GM10248 (cell line): ENCODE measurements at regions not wholly inside any gene's neighbourhood (a gene's known extent, or its start where the extent isn't known, plus 50 kb on each side); places are given as distances from the start of the nearest gene placed in this dataset.

Source experiments
- CTCF ChIA-PET: fragments of 300-600 bp; sonication (Branson Sonifier 250); formaldehyde crosslinking; extraction: SDS; loops from one replicate; lab custom pipeline; 2021; ENCODE audit warnings: antibody characterized with exemption; lab: Yijun Ruan, JAX
- POLR2A ChIA-PET: fragments of 350-650 bp; sonication (Branson Sonifier 250); formaldehyde crosslinking; extraction: SDS; loops from one replicate; lab custom pipeline; 2020; ENCODE audit warnings: antibody characterized with exemption; lab: Yijun Ruan, JAX
- DNase-seq: peaks from one replicate; pipeline ENCODE4 v3.0.0; 2012; ENCODE audit errors: extremely low spot score
- CTCF ChIP-seq: IDR thresholded peaks from 2 replicates; pipeline ENCODE4 v1.5.1; 2012; ENCODE audit warnings: mild to moderate bottlenecking, low read depth; ENCODE audit errors: extremely low read depth, missing control alignments, control extremely low read depth

GRCh38 chr1:59178339-59179187 is 118.3 kb upstream of the FGGY start:
- CTCF ChIA-PET, result no interaction called here
- POLR2A ChIA-PET, result no interaction called here
- DNase-seq, result no peak
- TF ChIP-seq CTCF, result no peak

GRCh38 chr1:59179673-59180072 is 117.2 kb upstream of the FGGY start:
- TF ChIP-seq CTCF, result no peak
- ChIA-PET CTCF (no interaction called here), POLR2A (no interaction called here)
- no peak for DNase-seq

DNA sequence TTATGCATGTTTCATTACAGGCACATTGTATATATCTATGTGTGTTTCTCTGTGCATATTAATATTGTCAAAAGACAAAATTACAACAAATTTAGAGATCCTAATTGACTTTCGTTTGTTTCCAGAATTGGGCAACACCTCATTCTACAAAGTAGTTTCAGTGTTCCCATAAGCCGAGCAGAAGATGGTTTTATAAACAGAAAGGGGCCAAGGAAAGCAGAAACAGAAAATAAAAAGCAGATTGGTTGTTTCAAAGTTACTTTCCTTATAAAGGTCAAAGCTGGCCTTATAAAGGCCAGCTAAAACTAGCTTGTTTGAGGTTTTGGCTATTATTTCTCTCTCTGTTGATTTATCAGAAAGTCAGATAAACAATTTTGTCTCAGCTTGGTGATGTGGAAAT is 116.2 kb upstream of the FGGY start:
- ChIA-PET CTCF (no interaction called here), POLR2A (no interaction called here)
- TF ChIP-seq CTCF, result no peak
- DNase-seq, result no peak

- ChIA-PET CTCF (no interaction called here), POLR2A (no interaction called here)
- no peak for TF ChIP-seq CTCF
- DNase-seq, result no peak
These were observed 113.1 kb upstream of the FGGY start for GRCh38 chr1:59183749-59184317.

- POLR2A ChIA-PET, result no interaction called here
- CTCF ChIA-PET, result no interaction called here
These were observed 112.5 kb upstream of the FGGY start for GRCh38 chr1:59184365-59184905.

More at GRCh38 chr1:59184365-59184905, 112.5 kb upstream of the FGGY start:
- no peak for TF ChIP-seq CTCF
- DNase-seq, result no peak
